ENCODE measurements at regions not wholly inside any gene's neighbourhood (a gene's known extent, or its start where the extent isn't known, plus 50 kb on each side); places are given as distances from the start of the nearest gene placed in this dataset.

- no peak for TF ChIP-seq CTCF (IDR thresholded peaks at IDR 0.05; ENCODE audit: insufficient read depth, low read length, poor library complexity, severe bottlenecking)
- TF ChIP-seq EZH2phosphoT487 (conservative IDR thresholded peaks at IDR 0.05; ENCODE audit: low read length), result no peak
These were observed 695.3 kb downstream of the KCNA4 start for GRCh38 chr11:29321293-29322132.

All from SU-DHL-6 (cell line).